ENCODE measurements at regions not wholly inside any gene's neighbourhood (a gene's known extent, or its start where the extent isn't known, plus 50 kb on each side); places are given as distances from the start of the nearest gene placed in this dataset.
"Not testable (repeated sequence)": the region's sequence is repeated elsewhere in the genome, so short reads cannot be mapped to it uniquely, and the experiment has no call there.

DNA sequence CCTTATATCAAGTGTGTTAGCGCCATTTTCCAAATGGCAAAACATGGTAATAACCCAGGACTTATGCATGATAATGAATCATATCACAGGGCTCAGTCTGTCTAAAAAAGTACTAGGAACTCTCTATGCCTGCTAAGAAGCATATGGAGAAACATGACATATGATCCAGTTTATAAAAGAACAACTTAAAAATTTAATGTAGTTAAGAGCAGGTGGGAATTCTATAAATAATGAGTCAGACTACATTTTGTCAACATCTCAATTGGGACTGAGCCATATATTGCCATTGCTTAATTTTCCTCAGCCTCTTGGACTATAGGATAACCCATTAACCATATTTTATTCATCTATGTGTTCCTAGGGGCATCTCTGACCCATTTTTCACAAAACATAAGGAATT is 360.4 kb upstream of the AGA start:
- Histone ChIP-seq H3K36me3 (no peaks in the 10 kb centered on the region), H3K27me3 (no peaks in the 10 kb centered on the region), H3K4me1 (no peaks in the 10 kb centered on the region), H3K9me3 (no peaks in the 10 kb centered on the region), H3K27ac (no peak overlapping the region), H3K4me3 (no peak overlapping the region)
- intact Hi-C loops (cut with DNase I), result no loop called here
- ATAC-seq, result no peak
- TF ChIP-seq, protein P1, sequence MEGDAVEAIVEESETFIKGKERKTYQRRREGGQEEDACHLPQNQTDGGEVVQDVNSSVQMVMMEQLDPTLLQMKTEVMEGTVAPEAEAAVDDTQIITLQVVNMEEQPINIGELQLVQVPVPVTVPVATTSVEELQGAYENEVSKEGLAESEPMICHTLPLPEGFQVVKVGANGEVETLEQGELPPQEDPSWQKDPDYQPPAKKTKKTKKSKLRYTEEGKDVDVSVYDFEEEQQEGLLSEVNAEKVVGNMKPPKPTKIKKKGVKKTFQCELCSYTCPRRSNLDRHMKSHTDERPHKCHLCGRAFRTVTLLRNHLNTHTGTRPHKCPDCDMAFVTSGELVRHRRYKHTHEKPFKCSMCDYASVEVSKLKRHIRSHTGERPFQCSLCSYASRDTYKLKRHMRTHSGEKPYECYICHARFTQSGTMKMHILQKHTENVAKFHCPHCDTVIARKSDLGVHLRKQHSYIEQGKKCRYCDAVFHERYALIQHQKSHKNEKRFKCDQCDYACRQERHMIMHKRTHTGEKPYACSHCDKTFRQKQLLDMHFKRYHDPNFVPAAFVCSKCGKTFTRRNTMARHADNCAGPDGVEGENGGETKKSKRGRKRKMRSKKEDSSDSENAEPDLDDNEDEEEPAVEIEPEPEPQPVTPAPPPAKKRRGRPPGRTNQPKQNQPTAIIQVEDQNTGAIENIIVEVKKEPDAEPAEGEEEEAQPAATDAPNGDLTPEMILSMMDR (IDR thresholded peaks at IDR 0.05), result no peak
- TF ChIP-seq POLR2A (IDR thresholded peaks at IDR 0.05), result no peak
- no peak for DNase-seq
- WGBS, 4 donors, result 88 to 91% (median 89%) methylated on average over 1 of the region's 1 CpG

DNA sequence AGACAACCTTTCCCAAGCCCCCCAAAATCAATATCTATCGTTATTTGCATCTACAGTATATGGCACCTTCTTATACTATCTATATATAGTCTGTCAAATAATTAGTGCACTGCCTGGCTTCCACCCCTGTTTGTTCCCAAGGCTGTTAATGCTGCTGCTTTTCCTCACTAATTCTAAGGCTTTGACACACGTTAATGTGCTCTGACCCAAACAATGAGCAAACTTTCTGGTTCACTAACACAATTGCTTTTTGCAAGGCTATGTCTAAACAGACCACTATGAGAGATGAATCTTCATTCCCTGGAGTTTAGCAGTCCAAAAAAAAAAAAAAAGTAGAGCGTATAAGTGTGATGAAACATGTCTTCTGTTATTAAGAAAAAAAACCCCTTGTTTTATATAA is 360.9 kb upstream of the AGA start:
- no peak for DNase-seq
- H3K36me3 ChIP-seq, result no peaks in the 10 kb centered on the region
- intact Hi-C loops (cut with DNase I), result no loop called here
- no peak for ATAC-seq
- no peaks in the 10 kb centered on the region for H3K4me1 ChIP-seq
- H3K4me3 ChIP-seq, result no peak overlapping the region
- 56 to 78% (median 71%) methylated on average over 3 of the region's 3 CpGs for WGBS, 4 donors
- no peak for TF ChIP-seq POLR2A (IDR thresholded peaks at IDR 0.05)
- TF ChIP-seq, protein P1 (IDR thresholded peaks at IDR 0.05), result no peak
- no peaks in the 10 kb centered on the region for H3K27me3 ChIP-seq
- H3K9me3 ChIP-seq, result no peaks in the 10 kb centered on the region
- no peak overlapping the region for H3K27ac ChIP-seq

DNA sequence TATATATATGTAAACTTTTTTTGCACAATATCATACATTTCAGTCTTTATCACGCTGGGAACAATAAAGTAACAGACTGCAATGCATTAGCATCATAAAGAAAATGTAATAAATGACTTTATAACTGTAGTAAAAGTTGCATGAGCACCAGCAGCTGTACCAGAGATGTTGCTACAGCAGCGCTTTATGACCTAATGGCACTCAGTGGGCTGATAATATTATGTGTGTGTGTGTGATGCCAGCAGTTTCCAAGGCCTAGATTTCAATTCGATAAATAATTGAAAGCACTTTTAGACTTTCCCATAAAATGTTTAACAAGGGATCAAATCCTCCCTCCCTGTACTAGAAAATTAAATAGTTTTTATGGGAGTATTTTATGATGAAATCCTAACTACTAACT is 367.6 kb upstream of the AGA start:
- Histone ChIP-seq H3K27me3 (no peaks in the 10 kb centered on the region), H3K4me3 (no peak overlapping the region), H3K27ac (no peak overlapping the region), H3K36me3 (no peaks in the 10 kb centered on the region), H3K9me3 (no peaks in the 10 kb centered on the region), H3K4me1 (no peaks in the 10 kb centered on the region)
- WGBS, 4 donors, result 79 to 90% (median 85%) methylated on average over 3 of the region's 3 CpGs
- ATAC-seq (no peak), DNase-seq (no peak)
- intact Hi-C loops (cut with DNase I), result no loop called here
- TF ChIP-seq, protein P1 (IDR thresholded peaks at IDR 0.05), result no peak
- no peak for TF ChIP-seq POLR2A (IDR thresholded peaks at IDR 0.05)

DNA sequence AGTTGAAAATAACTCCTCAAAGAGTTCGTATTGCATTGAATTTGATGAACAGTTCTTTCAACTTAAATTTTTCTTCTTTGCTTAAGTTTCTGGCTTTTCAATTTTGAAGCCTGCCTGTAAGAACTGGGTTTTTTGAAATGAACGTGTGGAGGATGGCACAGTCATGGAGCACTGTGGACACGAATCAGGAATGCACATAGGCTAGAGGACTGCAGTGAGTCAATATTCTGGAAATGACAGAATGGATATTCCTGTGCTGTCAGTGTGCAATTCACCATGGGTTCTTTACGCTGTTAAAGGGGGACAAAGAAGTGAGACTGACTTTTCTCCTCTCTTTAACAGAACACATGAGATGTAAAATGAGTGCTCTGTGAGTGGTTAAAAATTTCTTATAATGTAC is 368.0 kb upstream of the AGA start:
- H3K27me3 ChIP-seq, result no peaks in the 10 kb centered on the region
- H3K4me1 ChIP-seq, result no peaks in the 10 kb centered on the region
- intact Hi-C loops (cut with DNase I), result no loop called here
- no peak for TF ChIP-seq POLR2A (IDR thresholded peaks at IDR 0.05)
- TF ChIP-seq, protein P1 (IDR thresholded peaks at IDR 0.05), result no peak
- no peaks in the 10 kb centered on the region for H3K36me3 ChIP-seq
- no peak overlapping the region for H3K27ac ChIP-seq
- peaks cover 0 to 3% (median 0%) of the 10 kb centered on the region in 12 donors for H3K9me3 ChIP-seq
- ATAC-seq (no peak), DNase-seq (no peak)
- WGBS, 4 donors, result 74 to 81% (median 78%) methylated on average over 4 of the region's 4 CpGs
- H3K4me3 ChIP-seq, result no peak overlapping the region

DNA sequence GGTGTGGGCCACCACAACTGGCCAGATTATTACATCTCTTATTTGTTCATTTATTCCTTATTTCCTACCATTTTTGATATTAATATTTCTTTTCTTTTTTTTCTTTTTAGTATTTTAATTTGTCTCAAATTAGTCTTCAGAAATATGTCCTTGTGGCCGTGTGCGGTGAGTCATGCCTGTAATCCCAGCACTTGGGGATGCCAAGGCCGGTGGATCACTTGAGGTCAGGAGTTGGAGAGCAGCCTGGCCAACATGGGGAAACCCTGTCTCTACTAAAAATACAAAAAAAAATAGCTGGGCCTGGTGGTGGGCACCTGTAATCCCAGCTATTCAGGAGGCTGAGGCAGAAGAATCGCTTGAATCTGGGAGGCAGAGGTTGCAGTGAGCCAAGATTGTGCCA is 376.2 kb upstream of the AGA start:
- H3K36me3 ChIP-seq; H3K9me3 ChIP-seq; H3K4me3 ChIP-seq; H3K27me3 ChIP-seq; H3K27ac ChIP-seq; H3K4me1 ChIP-seq; DNase-seq; ATAC-seq; intact Hi-C loops (cut with DNase I): not testable (repeated sequence)
- 91 to 95% (median 93%) methylated on average over 4 of the region's 4 CpGs for WGBS, 4 donors

All from heart left ventricle (tissue), 16 donors.